HG03565 (cell line): ENCODE measurements at regions not wholly inside any gene's neighbourhood (a gene's known extent, or its start where the extent isn't known, plus 50 kb on each side); places are given as distances from the start of the nearest gene placed in this dataset.

Source experiments
- ATAC-seq: cut with Tn5 transposase; IDR thresholded peaks from one replicate; pipeline ENCODE4 v1.9.1; 2021; ENCODE audit warnings: mild to moderate bottlenecking, moderate library complexity; ENCODE audit not compliant: unreplicated experiment

DNA sequence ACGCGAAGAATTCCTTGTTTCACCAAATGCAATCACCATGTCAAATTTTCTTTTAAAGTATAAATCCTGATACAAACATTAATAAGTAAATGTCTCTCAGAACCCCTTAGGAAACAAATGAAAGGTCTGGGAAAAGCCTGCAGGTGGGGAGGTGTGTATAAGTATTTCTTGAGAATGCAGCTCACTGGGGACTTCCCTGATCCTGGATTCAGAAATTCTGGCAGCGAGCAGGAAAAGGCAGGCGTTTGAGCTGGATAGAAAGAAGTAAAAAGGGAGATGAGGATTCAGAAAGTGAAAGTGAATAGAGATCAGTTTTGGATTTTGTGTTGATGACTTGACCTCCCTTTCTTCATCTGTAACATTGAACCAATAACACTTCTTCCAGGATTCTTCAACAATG, 68.3 kb upstream of the CTSC start:
- no peak for ATAC-seq

DNA sequence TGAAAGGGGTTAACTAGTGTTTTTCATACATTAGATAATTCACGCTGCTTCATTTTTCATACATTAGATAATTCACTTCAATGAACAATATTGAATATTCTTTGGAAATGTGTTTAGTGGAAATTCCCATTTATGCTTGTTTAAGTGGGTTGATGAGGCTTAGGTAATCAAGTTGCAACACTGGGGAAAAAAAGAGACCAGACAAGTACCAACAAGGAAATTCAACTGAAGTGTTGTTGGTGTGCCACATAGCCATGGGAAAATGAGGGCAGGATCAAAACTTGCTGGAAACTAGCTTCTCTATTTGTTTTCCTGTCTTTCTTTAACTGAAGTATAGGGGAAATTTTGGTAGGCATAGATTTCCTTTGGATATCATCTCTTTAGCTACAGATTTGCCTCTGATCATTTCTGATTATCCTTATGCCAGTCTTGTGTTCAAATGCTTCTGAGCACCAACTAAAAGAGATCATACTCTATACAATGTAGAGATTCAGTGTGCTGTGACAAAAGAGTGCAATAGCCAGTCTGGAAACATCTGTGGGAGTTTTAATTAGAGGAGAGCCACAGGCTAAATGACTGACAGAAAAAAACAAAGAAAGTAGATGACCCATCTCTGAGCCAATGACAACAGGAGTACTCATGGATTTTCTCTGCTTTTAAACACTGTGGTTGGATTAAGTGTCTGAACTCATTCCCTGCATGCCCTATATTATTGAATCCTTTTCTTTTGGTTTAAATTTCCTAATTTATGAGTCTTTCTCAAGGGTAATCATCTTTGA, 67.6 kb upstream of the CTSC start:
- ATAC-seq = no peak

DNA sequence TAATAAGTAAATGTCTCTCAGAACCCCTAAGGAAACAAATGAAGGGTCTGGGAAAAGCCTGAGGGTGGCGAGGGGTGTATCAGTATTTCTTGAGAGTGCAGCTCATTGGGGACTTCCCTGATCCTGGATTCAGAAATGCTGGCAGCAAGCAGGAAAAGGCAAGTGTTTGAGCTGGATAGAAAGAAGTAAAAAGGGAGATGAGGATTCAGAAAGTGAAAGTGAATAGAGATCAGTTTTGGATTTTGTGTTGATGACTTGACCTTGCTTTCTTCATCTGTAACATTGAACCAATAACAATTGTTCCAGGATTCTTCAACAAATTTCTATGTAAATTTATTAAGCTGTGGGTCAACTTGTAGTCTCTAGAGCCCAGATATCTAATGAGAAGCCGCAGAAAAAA, 66.9 kb upstream of the CTSC start:
- no peak for ATAC-seq

DNA sequence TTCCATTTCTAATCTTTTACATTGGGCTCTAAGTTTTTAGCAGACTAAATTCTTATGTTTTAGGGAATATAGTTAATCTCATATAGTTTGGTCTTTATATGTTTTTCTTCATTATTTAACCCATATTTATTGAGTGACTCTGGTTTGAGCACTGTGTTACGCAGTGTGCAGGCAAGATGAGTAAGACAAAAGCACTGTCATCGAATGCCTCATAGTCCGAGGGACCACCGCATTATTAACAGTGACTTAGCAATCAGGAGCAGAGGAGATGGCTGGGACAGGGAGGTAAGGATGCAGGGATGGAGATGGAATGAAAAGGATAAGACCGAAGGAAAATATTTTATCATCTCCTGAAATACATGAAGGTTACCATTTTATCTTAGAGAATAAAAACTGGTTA, 65.2 kb upstream of the CTSC start:
- ATAC-seq = no peak

DNA sequence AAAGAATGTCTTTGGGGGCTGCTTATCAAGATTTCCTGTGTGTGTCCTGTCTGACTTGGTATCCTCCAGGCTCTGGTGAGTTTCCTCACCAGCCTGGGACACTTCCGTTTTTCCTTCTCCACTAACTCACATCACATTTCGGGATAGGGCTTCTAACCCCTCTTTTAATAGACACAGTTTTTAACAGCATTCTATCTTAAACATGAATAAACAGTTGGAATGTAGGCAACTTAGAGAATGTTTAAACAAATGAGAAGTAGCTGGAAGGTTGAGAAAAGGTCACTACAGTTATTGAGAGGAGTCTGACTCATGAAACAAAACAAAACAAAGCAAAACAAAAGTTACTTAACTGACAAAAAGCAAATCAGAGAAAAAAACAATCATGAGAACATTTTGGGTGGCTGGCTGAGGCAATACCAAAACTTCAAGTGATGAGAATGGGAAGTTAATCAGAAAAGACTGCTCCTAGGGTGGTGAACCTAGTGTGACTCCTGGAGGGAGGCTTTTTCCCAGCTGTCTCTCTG, 64.7 kb upstream of the CTSC start:
- no peak for ATAC-seq

DNA sequence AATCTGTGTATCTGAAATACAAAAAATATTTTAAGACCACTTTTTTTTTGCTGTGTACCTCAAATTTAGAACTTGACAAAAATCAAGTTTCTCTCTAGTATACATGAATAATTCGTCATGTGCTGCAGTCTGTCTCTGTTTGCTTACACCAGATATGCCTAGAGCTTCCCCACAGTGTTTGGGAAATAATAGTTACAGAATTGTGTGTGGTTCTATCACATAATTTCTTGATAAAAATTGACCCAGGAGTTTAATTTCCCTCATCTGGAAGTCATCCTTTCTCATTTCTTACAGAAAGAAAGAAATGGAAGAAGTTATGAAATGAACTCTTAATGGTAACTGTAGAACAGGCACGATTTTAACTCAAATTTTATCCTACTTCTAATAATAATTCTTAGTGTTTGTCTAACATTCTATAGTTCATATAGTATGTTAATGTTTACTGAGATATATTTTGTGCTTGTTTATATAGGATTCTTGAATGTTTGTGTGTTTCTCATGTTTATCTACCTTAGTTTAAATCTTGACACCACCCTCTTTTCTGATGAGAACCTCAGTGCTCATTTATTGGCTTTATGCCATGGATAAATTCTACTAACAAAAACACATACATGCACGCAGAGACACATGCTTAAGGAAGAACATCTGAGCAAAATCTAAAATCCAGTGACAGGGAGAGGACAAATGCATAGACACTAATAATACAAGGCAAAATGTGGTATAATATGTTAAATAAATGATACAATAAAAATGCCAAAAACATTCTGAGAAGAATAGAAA, 61.4 kb upstream of the CTSC start:
- no peak for ATAC-seq

DNA sequence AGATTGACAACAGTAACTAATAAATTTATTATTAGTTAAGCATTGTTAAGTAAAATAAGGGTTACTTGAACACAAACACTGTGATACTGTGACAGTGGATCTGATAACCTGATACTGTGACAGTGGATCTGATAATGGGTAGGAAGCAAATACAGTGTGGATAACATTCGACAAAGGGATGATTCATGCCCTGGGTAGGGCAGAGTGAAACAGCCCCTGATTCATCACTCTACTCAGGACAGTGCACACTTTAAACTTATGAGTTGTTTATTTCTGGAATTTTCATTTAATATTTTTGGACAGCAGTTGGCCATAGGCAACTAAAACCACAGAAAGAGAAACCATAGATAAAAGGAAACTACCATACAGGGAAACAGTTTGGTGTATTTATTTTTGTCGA, 60.8 kb upstream of the CTSC start:
- ATAC-seq = peak; percentile 57

DNA sequence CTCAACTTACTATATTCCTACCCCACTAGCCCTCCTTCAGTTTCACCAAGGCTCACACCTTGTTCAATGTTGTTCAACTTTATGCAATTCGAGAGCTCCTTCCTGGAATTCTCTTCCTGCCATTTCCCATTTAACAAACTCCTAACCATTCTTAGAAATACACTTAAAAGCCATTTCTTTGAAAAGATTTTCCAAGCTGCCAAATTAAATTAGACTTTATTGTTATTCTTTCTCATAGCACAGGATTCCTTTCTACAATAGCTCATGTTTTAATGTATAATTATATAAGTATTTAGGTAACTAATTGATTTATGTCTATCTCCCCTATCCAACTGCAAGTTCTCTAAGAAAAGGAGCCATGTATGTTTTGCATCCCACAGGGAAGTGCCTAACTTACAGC, 52.7 kb upstream of the CTSC start:
- ATAC-seq = no peak

DNA sequence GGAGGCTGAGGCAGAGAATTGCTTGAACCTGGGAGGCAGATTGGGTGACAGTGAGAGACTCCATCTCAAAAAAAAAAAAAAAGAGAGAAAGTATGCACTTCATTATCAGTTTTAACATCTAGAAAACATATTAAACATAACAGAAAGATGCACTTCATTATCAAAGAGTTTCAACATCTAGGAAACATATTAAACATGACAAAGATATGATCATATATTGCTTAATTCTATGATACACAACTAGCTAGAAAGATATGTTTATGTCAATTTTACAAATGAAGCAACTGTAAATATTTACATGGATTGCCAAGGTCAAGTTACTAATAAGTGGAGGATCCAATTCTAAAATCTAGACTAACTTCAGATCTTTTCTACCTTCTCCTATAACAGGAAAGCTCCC, 50.4 kb upstream of the CTSC start:
- no peak for ATAC-seq
